HG02763 (cell line): ENCODE measurements at regions not wholly inside any gene's neighbourhood (a gene's known extent, or its start where the extent isn't known, plus 50 kb on each side); places are given as distances from the start of the nearest gene placed in this dataset.
"Not testable (repeated sequence)": the region's sequence is repeated elsewhere in the genome, so short reads cannot be mapped to it uniquely, and the experiment has no call there.

Experiments used
- ATAC-seq: cut with Tn5 transposase; IDR thresholded peaks from one replicate; pipeline ENCODE4 v1.9.1; 2021; ENCODE audit warnings: mild to moderate bottlenecking, moderate library complexity; ENCODE audit not compliant: unreplicated experiment

DNA sequence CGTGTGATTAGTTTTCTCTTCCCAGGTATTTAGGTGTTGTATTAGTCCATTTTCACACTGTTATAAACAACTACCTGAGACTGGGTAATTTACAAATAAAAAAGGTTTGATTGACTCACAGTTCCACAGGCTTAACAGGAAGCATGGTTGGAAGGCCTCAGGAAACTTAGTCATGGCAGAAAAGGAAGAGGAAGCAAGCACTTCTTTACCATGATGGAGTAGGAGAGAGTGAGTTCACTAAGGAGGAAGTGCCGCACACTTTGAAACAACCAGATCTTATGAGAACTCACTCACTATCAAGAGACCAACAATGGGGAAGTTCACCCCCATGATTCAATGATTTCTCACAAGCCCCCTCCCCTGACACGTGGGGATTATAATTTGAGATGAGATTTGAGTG is 1343.7 kb upstream of the GOT2 start:
- no peak for ATAC-seq

- ATAC-seq = no peak
Observed at GRCh38 chr16:60074378-60074777, 1340.3 kb upstream of the GOT2 start.

DNA sequence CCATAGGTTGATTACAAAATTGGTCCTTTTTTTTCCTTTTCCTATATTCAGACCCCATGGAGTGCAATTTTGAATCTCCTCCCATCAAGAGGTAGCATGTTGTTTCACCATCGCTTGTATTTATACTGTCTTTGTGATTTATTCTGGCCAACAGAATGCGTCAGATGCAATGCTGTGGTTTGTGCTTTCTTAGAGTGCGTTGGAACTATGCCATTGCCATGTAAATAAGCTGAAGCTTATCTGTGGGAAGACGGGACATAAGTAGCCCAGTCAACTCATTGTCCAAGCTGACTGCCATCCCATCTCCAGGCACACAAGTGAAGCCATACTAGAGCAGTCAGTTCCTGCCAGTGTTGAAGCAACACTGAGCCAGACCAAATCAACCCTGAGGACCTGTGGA is 1339.3 kb upstream of the GOT2 start:
- no peak for ATAC-seq

DNA sequence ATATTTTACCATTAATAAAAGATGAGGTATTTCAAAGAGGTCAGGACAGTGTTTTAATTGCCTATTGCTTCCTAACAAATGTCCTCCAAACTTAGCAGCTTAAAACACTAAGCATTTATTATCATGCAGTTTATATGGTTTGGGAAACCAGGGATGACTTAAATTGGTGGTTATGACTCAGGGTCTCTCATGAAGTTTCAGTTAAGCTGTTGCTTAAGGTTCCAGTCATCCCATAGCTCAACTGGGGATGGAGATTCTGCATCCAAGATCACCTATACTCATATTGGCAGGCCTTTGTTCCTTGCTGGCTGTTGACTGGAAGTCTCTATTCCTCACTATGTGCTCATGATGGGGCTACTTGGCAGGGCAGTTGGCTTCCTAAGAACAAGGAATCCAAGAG is 1329.9 kb upstream of the GOT2 start:
- no peak for ATAC-seq

- ATAC-seq = no peak
Observed at GRCh38 chr16:60061396-60061795, 1327.3 kb upstream of the GOT2 start.

DNA sequence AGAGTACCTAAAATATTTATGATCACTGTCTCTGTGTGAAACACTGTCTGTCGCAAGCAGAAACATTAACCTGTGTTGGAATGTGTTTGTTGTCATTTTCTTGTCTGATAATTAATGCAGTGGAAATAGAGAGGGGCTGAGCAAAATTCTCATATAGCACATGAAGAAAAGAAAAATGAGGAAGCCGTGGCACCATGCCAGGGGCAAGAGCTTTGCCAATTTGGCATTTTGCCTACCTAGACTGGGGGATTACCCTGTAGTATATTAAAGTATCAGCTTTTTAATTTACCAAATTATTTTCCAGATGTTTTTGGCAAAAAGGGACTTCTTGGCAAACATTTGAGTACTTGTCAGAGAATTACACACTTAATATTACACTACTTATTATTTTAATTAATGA is 1326.6 kb upstream of the GOT2 start:
- ATAC-seq = no peak

DNA sequence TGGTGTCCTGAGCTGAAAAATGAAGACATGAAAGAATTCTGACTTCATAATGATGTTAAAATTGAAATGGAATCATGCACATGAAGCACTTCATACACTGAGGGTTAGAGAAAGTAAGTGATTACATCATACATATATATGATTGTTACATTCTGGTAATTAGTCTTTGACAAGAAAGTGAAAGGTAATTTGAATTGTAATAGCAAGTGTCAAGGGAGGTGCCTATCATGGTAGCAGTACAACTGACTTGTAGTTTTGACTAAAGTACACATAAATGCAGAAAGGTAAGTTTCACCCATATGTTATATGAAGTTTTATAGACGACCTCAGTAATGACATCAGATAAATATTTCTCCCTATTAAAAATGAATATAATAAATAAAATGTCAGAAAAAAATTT is 1325.0 kb upstream of the GOT2 start:
- ATAC-seq = no peak

GRCh38 chr16:60041671-60042070 is 1307.6 kb upstream of the GOT2 start:
- no peak for ATAC-seq

DNA sequence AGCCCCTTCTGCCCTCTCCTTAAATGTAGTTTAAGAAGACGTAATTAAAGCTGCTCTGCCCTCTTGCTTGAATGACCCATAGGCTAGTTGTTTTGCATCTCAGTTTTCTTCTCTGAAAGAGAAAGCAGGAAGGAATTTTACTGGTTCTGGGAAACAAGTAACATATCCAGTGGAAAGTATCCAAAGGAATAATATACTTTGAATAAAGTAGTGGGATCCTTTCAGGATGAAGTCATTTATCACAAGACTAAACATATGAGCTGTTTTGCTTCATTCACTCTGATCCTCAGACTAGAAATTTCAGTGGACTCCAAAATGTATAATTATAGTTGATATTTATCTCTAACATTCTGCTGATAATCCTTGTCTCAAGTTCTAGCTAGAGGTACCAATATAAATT is 1297.6 kb upstream of the GOT2 start:
- ATAC-seq = no peak

GRCh38 chr16:60027351-60027750 is 1293.2 kb upstream of the GOT2 start:
- no peak for ATAC-seq

GRCh38 chr16:60013076-60013475 is 1279.0 kb upstream of the GOT2 start:
- no peak for ATAC-seq

GRCh38 chr16:60001523-60001922 is 1267.4 kb upstream of the GOT2 start:
- ATAC-seq = no peak

DNA sequence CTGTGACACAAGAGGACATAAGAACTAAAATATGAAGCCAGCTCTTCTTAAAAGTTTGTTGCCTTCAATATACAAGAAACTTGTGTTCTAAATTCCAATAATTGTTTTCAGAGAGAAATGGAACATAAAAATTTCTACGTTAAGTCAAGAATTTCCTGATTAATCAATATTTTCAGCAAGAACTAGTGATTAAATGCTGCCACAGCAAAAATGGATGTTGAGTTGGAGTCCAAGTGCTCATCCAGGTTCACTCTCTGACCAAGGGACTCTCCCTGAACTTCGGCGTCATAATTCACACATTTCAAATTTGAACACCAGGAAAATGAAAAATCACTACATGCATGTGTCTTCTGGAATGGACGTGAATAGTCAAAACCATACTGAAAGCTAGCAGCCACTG is 1263.6 kb upstream of the GOT2 start:
- no peak for ATAC-seq

GRCh38 chr16:59993101-59993500 is 1259.0 kb upstream of the GOT2 start:
- ATAC-seq = no peak

DNA sequence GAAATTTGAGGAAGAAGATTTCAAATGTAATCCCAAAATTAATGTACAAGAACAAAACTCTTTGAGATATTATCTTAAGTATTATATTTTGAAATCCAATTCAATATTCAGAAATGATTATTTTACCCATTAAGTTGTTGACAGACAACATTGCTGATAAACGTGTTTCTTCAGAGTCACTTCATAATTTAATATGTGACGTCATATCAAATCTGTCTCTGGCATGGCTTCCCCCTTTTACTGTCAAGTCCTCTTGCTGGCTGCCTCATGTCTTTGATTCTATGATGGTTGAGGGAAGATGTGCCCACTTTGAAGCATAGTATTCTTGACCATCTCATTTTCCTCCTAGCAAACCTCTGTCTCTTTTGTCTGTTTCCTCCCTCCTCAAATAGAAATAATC is 1257.1 kb upstream of the GOT2 start:
- no peak for ATAC-seq

GRCh38 chr16:59988591-59988990 is 1254.5 kb upstream of the GOT2 start:
- ATAC-seq = no peak

DNA sequence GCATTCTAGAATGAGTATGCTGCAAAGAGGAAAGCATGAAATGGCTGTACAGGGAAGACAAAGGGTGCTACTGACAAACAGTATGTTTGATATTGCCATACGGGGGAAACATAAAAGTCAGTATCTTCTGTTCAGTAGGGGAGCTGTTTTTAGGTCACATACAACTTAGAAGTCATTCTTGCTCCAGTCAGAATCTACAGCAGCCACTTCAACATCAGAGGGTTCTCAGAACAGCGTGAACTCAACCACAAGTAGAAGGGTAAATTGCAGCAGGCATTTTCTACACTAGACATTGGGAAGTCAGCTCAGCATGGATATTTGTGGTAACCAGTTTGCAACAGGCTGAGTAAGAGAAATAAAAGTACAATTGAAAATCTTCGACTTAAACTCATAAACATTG is 1241.8 kb upstream of the GOT2 start:
- ATAC-seq = no peak

- ATAC-seq = no peak
Observed at GRCh38 chr16:59973966-59974365, 1239.8 kb upstream of the GOT2 start.

DNA sequence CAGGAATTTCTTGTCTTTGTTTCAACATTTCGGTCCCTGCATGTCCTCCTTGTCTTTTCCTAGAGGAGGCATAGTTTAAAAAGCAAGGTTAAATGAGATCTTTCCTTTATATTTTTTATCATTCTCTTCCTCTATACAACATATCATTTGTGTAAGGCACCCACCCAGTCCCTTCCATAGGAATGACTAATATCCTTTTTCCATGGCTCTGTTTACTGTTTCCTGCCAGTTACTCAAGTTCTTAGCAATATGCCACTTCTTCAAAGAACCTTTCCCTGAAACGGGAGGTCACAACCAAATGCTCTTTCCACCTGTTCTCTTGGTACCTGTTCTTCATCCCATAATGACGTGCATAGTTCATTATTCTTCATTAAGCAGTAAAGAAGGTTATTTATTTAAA is 1237.1 kb upstream of the GOT2 start:
- ATAC-seq = no peak

- ATAC-seq = no peak
Observed at GRCh38 chr16:59964232-59964924, 1230.3 kb upstream of the GOT2 start.

- no peak for ATAC-seq
Observed at GRCh38 chr16:59959311-59959710, 1225.2 kb upstream of the GOT2 start.

- ATAC-seq = no peak
Observed at GRCh38 chr16:59950431-59950830, 1216.3 kb upstream of the GOT2 start.

- ATAC-seq = not testable (repeated sequence)
Observed at GRCh38 chr16:59944041-59944440, 1209.9 kb upstream of the GOT2 start.
